Stimulated activated CD8-positive, alpha-beta memory T cell treated with anti-CD3 and anti-CD28 coated beads, Interleukin-7, amount 100 ng/mL, for 4 hours (primary cell): ENCODE measurements at regions not wholly inside any gene's neighbourhood (a gene's known extent, or its start where the extent isn't known, plus 50 kb on each side); places are given as distances from the start of the nearest gene placed in this dataset.

ENCODE experiments used
- DNase-seq, 2 donors: peaks; one replicate each; pipeline ENCODE4 v3.0.0-alpha.2; 2020; ENCODE audit warnings: low read depth in 2 of 2

- no peak for DNase-seq
Measured at GRCh38 chr9:87818308-87818707, 64.4 kb upstream of the SPATA31E1 start.

GRCh38 chr9:87824216-87824875 lies 58.3 kb upstream of the SPATA31E1 start:
- no peak for DNase-seq

- DNase-seq, result no peak
Measured at GRCh38 chr9:87824886-87825285, 57.8 kb upstream of the SPATA31E1 start.

- DNase-seq, result no peak
Measured at GRCh38 chr9:87826331-87826730, 56.3 kb upstream of the SPATA31E1 start.

GRCh38 chr9:87827341-87827740 lies 55.3 kb upstream of the SPATA31E1 start:
- DNase-seq, result no peak

GRCh38 chr9:87829756-87830155 lies 52.9 kb upstream of the SPATA31E1 start:
- DNase-seq, result no peak

- no peak for DNase-seq
Measured at GRCh38 chr9:87830446-87830845, 52.2 kb upstream of the SPATA31E1 start.

GRCh38 chr9:87831159-87831558 lies 51.5 kb upstream of the SPATA31E1 start:
- DNase-seq, result no peak
